CD14-positive monocyte (primary cell): ENCODE measurements at regions not wholly inside any gene's neighbourhood (a gene's known extent, or its start where the extent isn't known, plus 50 kb on each side); places are given as distances from the start of the nearest gene placed in this dataset.

Source experiments
- DNase-seq, 3 donors: peaks; one replicate each; pipeline ENCODE4 v3.0.0-alpha.2; 2011 to 2022
- H2AFZ ChIP-seq: 2 replicates; pipeline ENCODE4 v1.6.0; 2012; ENCODE audit warnings: mild to moderate bottlenecking, low read depth, low read length, inconsistent platforms; ENCODE audit not compliant: insufficient read depth, poor library complexity, severe bottlenecking
- H3K27ac ChIP-seq, 2 donors: 1 replicate in 1 of 2; 2 replicates in 1 of 2; pipeline ENCODE4 v1.5.1; 2012 to 2013; ENCODE audit warnings: low read length in 2 of 2, control low read depth in 1 of 2, inconsistent platforms in 1 of 2, low read depth in 1 of 2, mild to moderate bottlenecking in 1 of 2
- H3K27me3 ChIP-seq, 2 donors: one replicate each; pipeline versions ENCODE4 v1.6.0 to v1.6.1; 2011 to 2013; ENCODE audit warnings: low read length in 2 of 2; ENCODE audit not compliant: control insufficient read depth in 2 of 2, insufficient read depth in 2 of 2
- H3K36me3 ChIP-seq, 2 donors: replicated peaks in 1 of 2; 1 replicate in 1 of 2; 2 replicates in 1 of 2; pipeline versions ENCODE4 v1.5.1 to v1.6.1; 2012 to 2013; ENCODE audit warnings: low read length in 2 of 2, control low read depth in 1 of 2, inconsistent platforms in 1 of 2, mild to moderate bottlenecking in 1 of 2; ENCODE audit not compliant: insufficient read depth in 2 of 2, control insufficient read depth in 1 of 2
- H3K4me1 ChIP-seq, 2 donors: 1 replicate in 1 of 2; 2 replicates in 1 of 2; pipeline versions ENCODE4 v1.5.1 to v1.6.1; 2012 to 2013; ENCODE audit warnings: low read length in 2 of 2, control low read depth in 1 of 2, inconsistent platforms in 1 of 2, mild to moderate bottlenecking in 1 of 2, moderate library complexity in 1 of 2; ENCODE audit not compliant: insufficient read depth in 2 of 2, control insufficient read depth in 1 of 2
- H3K4me2 ChIP-seq: replicated peaks from 2 replicates; pipeline ENCODE3; 2012; ENCODE audit warnings: low read length, moderate library complexity, mild to moderate bottlenecking; ENCODE audit not compliant: poor library complexity, severe bottlenecking; ENCODE audit errors: extremely low read depth
- H3K4me3 ChIP-seq, 3 experiments: fragments of 200-600 bp in 1 of 3; sonication (generic) in 1 of 3; replicated peaks in 1 of 3; 1 replicate in 2 of 3; 2 replicates in 1 of 3; pipeline ENCODE4 v1.5.1; 2011 to 2013; ENCODE audit warnings: low read length in 3 of 3, mild to moderate bottlenecking in 3 of 3, control low read depth in 2 of 3, low read depth in 2 of 3, inconsistent platforms in 1 of 3, moderate library complexity in 1 of 3
- H3K79me2 ChIP-seq: 2 replicates; pipeline ENCODE4 v1.6.0; 2012; ENCODE audit warnings: mild to moderate bottlenecking, control low read depth, inconsistent platforms, low read length, moderate library complexity; ENCODE audit not compliant: insufficient read depth
- H3K9ac ChIP-seq: 2 replicates; pipeline ENCODE4 v1.6.0; 2017; ENCODE audit warnings: low read length, mild to moderate bottlenecking; ENCODE audit not compliant: insufficient read depth, poor library complexity, severe bottlenecking
- H3K9me3 ChIP-seq, 2 donors: replicated peaks in 1 of 2; 1 replicate in 1 of 2; 2 replicates in 1 of 2; pipeline versions ENCODE4 v1.5.1 to v1.6.1; 2012 to 2013; ENCODE audit warnings: low read length in 2 of 2, control low read depth in 1 of 2; ENCODE audit not compliant: control insufficient read depth in 1 of 2, insufficient read depth in 1 of 2
- H4K20me1 ChIP-seq: 2 replicates; pipeline ENCODE4 v1.6.0; 2012; ENCODE audit warnings: mild to moderate bottlenecking, low read length, control low read depth, moderate library complexity; ENCODE audit not compliant: insufficient read depth
- H3K27ac Mint-ChIP-seq, 7 donors: one replicate each; pipeline ENCODE4 v1.8.0; 2020; ENCODE audit warnings: mild to moderate bottlenecking in 7 of 7, mixed read lengths in 7 of 7, moderate library complexity in 6 of 7, inconsistent platforms in 2 of 7
- H3K27me3 Mint-ChIP-seq, 3 donors: one replicate each; pipeline ENCODE4 v1.8.0; 2021 to 2022; ENCODE audit warnings: low read depth in 3 of 3, mild to moderate bottlenecking in 3 of 3, mixed read lengths in 3 of 3, moderate library complexity in 3 of 3, inconsistent platforms in 1 of 3
- H3K36me3 Mint-ChIP-seq, 2 donors: one replicate each; pipeline ENCODE4 v1.8.0; 2020; ENCODE audit warnings: mixed read lengths in 2 of 2, inconsistent platforms in 1 of 2, mild to moderate bottlenecking in 1 of 2
- H3K4me1 Mint-ChIP-seq: one replicate; pipeline ENCODE4 v1.8.0; 2020; ENCODE audit warnings: mild to moderate bottlenecking, mixed read lengths
- H3K4me3 Mint-ChIP-seq, 2 donors: one replicate each; pipeline ENCODE4 v1.8.0; 2020; ENCODE audit warnings: mild to moderate bottlenecking in 2 of 2, mixed read lengths in 2 of 2, moderate library complexity in 1 of 2
- H3K9me3 Mint-ChIP-seq, 7 donors: one replicate each; pipeline ENCODE4 v1.8.0; 2020 to 2022; ENCODE audit warnings: mixed read lengths in 7 of 7, mild to moderate bottlenecking in 6 of 7, moderate library complexity in 6 of 7, inconsistent platforms in 2 of 7
- WGBS: methylation state at CpG from one replicate; pipeline ENCODE4 v1.1.5; 2013; ENCODE audit warnings: missing lambda C conversion rate; ENCODE audit not compliant: insufficient coverage; 5-methylcytosine and 5-hydroxymethylcytosine counted together
- intact Hi-C, 2 donors: fragments of 100-400 bp; cut with micrococcal nuclease; formaldehyde crosslinking; loops; one replicate each; pipeline versions ENCODE4 v1.15.0 to v1.15.1; 2023
- TF ChIP-seq, protein P1 (sequence below): fragments of 200-600 bp; IDR thresholded peaks from one replicate; pipeline ENCODE4 v1.8.0; 2022; ENCODE audit warnings: antibody characterized with exemption, mild to moderate bottlenecking

DNA sequence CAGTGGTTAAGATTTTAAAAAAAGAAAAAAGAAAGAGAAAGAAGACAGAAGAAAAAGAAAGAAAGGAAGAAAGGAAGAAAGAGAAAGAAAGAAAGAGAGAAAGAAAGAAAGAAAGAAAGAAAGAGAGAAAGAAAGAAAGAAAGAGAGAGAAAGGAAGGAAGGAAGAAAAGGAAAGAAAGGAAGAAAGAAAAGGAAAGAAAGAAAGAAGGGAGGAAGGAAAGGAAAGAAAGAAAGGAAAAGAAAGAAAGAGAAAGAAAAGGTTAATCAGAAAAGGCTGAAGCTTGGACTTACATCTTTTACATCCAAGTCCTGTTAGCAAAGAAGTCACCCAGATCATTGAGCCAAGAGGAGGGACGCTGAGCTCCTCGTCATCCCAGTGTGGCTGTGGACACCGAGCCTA lies 70.0 kb downstream of the IRX2 start:
- no peaks in the 10 kb centered on the region for H3K4me1 Mint-ChIP-seq

GRCh38 chr5:2680979-2681378 lies 70.5 kb downstream of the IRX2 start:
- WGBS, result 76% methylated on average over 2 of the region's 2 CpGs

More for the DNA sequence above, 70.0 kb downstream of the IRX2 start:
- DNase-seq, result no peak
- Histone ChIP-seq H3K9ac (no peak overlapping the region), H3K79me2 (no peaks in the 10 kb centered on the region), H3K4me3 (no peak overlapping the region), H3K9me3 (peaks cover 0 to 2% of the 10 kb centered on the region in 2 donors), H4K20me1 (no peaks in the 10 kb centered on the region), H2AFZ (no peak overlapping the region), H3K27ac (no peak overlapping the region), H3K4me2 (no peak overlapping the region), H3K27me3 (no peaks in the 10 kb centered on the region), H3K4me1 (no peaks in the 10 kb centered on the region), H3K36me3 (no peaks in the 10 kb centered on the region)
- Mint-ChIP-seq H3K36me3 (no peaks in the 10 kb centered on the region), H3K9me3 (peaks cover 0 to 2% (median 0%) of the 10 kb centered on the region in 7 donors), H3K27ac (no peak overlapping the region), H3K27me3 (peaks cover 0 to 3% (median 1%) of the 10 kb centered on the region in 3 donors), H3K4me3 (no peak overlapping the region)
- TF ChIP-seq, protein P1, sequence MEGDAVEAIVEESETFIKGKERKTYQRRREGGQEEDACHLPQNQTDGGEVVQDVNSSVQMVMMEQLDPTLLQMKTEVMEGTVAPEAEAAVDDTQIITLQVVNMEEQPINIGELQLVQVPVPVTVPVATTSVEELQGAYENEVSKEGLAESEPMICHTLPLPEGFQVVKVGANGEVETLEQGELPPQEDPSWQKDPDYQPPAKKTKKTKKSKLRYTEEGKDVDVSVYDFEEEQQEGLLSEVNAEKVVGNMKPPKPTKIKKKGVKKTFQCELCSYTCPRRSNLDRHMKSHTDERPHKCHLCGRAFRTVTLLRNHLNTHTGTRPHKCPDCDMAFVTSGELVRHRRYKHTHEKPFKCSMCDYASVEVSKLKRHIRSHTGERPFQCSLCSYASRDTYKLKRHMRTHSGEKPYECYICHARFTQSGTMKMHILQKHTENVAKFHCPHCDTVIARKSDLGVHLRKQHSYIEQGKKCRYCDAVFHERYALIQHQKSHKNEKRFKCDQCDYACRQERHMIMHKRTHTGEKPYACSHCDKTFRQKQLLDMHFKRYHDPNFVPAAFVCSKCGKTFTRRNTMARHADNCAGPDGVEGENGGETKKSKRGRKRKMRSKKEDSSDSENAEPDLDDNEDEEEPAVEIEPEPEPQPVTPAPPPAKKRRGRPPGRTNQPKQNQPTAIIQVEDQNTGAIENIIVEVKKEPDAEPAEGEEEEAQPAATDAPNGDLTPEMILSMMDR, result no peak
- intact Hi-C loops, result no loop called here
- WGBS, result 85% methylated on average over 3 of the region's 3 CpGs

More at GRCh38 chr5:2680979-2681378, 70.5 kb downstream of the IRX2 start:
- H3K9me3 ChIP-seq, result peaks cover 0 to 7% of the 10 kb centered on the region in 2 donors
- no peak overlapping the region for H3K4me3 ChIP-seq
- TF ChIP-seq, protein P1, result no peak
- no peak overlapping the region for H2AFZ ChIP-seq
- intact Hi-C loops, result no loop called here
- H3K36me3 ChIP-seq, result no peaks in the 10 kb centered on the region
- H3K27me3 ChIP-seq, result no peaks in the 10 kb centered on the region
- H3K4me2 ChIP-seq, result no peak overlapping the region
- Mint-ChIP-seq H3K4me1 (no peaks in the 10 kb centered on the region), H3K9me3 (peaks cover 0 to 6% (median 0%) of the 10 kb centered on the region in 7 donors), H3K4me3 (no peak overlapping the region), H3K27me3 (peaks cover 0 to 1% (median 0%) of the 10 kb centered on the region in 3 donors), H3K27ac (no peak overlapping the region), H3K36me3 (no peaks in the 10 kb centered on the region)
- H3K4me1 ChIP-seq, result no peaks in the 10 kb centered on the region
- no peaks in the 10 kb centered on the region for H4K20me1 ChIP-seq
- no peak overlapping the region for H3K9ac ChIP-seq
- DNase-seq, result no peak
- no peak overlapping the region for H3K27ac ChIP-seq
- H3K79me2 ChIP-seq, result no peaks in the 10 kb centered on the region
